ENCODE measurements at regions not wholly inside any gene's neighbourhood (a gene's known extent, or its start where the extent isn't known, plus 50 kb on each side); places are given as distances from the start of the nearest gene placed in this dataset.

DNA sequence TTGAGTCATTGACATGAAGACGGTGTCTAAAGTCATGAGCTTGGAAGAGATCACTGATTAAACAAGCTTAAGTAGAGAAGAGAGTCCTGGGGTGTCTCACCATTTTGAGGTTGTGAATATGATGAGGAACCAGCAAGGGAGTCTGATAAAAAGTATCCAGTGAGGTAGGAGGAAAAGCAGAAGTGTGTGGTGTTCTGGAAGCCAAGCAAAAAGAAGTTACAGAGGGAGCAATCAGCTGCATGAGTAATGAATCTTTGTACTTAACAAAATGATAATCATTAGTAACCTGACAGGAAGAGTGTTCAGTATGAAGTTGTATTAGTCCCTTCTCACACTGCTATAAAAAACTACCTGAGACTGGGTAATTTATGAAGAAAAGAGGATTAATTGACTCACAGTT lies 131.3 kb downstream of the C11orf87 start:
- intact Hi-C loops (cut with DNase I): no loop called here
- no peak for TF ChIP-seq POLR2AphosphoS5 (IDR thresholded peaks at IDR 0.05; ENCODE audit: insufficient read depth in 1 of 2, low read depth in 1 of 2)
- TF ChIP-seq, protein P1, sequence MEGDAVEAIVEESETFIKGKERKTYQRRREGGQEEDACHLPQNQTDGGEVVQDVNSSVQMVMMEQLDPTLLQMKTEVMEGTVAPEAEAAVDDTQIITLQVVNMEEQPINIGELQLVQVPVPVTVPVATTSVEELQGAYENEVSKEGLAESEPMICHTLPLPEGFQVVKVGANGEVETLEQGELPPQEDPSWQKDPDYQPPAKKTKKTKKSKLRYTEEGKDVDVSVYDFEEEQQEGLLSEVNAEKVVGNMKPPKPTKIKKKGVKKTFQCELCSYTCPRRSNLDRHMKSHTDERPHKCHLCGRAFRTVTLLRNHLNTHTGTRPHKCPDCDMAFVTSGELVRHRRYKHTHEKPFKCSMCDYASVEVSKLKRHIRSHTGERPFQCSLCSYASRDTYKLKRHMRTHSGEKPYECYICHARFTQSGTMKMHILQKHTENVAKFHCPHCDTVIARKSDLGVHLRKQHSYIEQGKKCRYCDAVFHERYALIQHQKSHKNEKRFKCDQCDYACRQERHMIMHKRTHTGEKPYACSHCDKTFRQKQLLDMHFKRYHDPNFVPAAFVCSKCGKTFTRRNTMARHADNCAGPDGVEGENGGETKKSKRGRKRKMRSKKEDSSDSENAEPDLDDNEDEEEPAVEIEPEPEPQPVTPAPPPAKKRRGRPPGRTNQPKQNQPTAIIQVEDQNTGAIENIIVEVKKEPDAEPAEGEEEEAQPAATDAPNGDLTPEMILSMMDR (IDR thresholded peaks at IDR 0.05): no peak
- TF ChIP-seq POLR2A (IDR thresholded peaks at IDR 0.05): no peak

DNA sequence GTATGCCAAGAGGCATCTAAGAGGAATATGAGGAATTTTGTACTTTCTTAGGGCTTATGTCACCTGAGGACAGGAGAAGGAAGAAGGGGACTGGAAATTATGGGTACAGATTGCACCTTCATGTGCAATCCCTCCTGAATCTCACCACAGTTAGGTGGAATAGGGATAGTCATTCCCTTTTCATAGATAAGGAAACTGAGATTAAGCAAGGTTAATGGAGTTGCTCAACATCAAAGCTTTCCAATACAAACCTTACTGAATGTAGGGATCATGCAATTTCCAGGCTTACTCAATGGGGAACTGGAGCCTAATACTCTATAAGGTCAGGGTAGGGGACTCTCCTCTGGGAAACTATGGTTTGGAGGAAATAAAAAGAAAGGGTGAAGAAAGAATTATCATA lies 133.0 kb downstream of the C11orf87 start:
- Histone ChIP-seq H3K27me3 (no peaks in the 10 kb centered on the region), H3K4me1 (no peaks in the 10 kb centered on the region), H3K36me3 (no peaks in the 10 kb centered on the region), H3K9me3 (no peaks in the 10 kb centered on the region), H3K4me3 (no peak overlapping the region), H3K27ac (no peak overlapping the region)
- DNase-seq (ENCODE audit: extremely low spot score in 2 of 2): no peak
- intact Hi-C loops (cut with DNase I): no loop called here
- TF ChIP-seq, protein P1 (IDR thresholded peaks at IDR 0.05): no peak
- TF ChIP-seq POLR2AphosphoS5 (IDR thresholded peaks at IDR 0.05; ENCODE audit: insufficient read depth in 1 of 2, low read depth in 1 of 2) (no peak), POLR2A (IDR thresholded peaks at IDR 0.05) (no peak)

More for the DNA sequence above, 131.3 kb downstream of the C11orf87 start:
- Histone ChIP-seq H3K27ac (no peak overlapping the region), H3K36me3 (no peaks in the 10 kb centered on the region), H3K27me3 (no peaks in the 10 kb centered on the region), H3K4me1 (no peaks in the 10 kb centered on the region), H3K4me3 (no peak overlapping the region), H3K9me3 (no peaks in the 10 kb centered on the region)
- no peak for DNase-seq (ENCODE audit: extremely low spot score in 2 of 2)

- H3K36me3 ChIP-seq: no peaks in the 10 kb centered on the region
- DNase-seq (ENCODE audit: extremely low spot score in 2 of 2): no peak
- H3K9me3 ChIP-seq: no peaks in the 10 kb centered on the region
- H3K4me1 ChIP-seq: no peaks in the 10 kb centered on the region
- intact Hi-C loops (cut with DNase I): no loop called here
- no peak for TF ChIP-seq POLR2AphosphoS5 (IDR thresholded peaks at IDR 0.05; ENCODE audit: insufficient read depth in 1 of 2, low read depth in 1 of 2)
- TF ChIP-seq POLR2A (IDR thresholded peaks at IDR 0.05): no peak
- no peak overlapping the region for H3K4me3 ChIP-seq
- H3K27ac ChIP-seq: no peak overlapping the region
- no peaks in the 10 kb centered on the region for H3K27me3 ChIP-seq
Measured at GRCh38 chr11:109564241-109564640, 142.3 kb downstream of the C11orf87 start.

- no peaks in the 10 kb centered on the region for H3K36me3 ChIP-seq
- intact Hi-C loops (cut with DNase I): no loop called here
- H3K27me3 ChIP-seq: no peaks in the 10 kb centered on the region
- DNase-seq (ENCODE audit: extremely low spot score in 2 of 2): no peak
- no peak for TF ChIP-seq POLR2A (IDR thresholded peaks at IDR 0.05)
- no peak for TF ChIP-seq POLR2AphosphoS5 (IDR thresholded peaks at IDR 0.05; ENCODE audit: insufficient read depth in 1 of 2, low read depth in 1 of 2)
- TF ChIP-seq, protein P1 (IDR thresholded peaks at IDR 0.05): no peak
- H3K9me3 ChIP-seq: no peaks in the 10 kb centered on the region
- no peak overlapping the region for H3K27ac ChIP-seq
- H3K4me1 ChIP-seq: no peaks in the 10 kb centered on the region
- H3K4me3 ChIP-seq: no peak overlapping the region
Measured at GRCh38 chr11:109582470-109582869, 160.5 kb downstream of the C11orf87 start.

GRCh38 chr11:109584001-109584972 lies 162.3 kb downstream of the C11orf87 start:
- Histone ChIP-seq H3K9me3 (no peaks in the 10 kb centered on the region), H3K36me3 (no peaks in the 10 kb centered on the region), H3K27me3 (no peaks in the 10 kb centered on the region), H3K27ac (no peak overlapping the region), H3K4me3 (no peak overlapping the region), H3K4me1 (no peaks in the 10 kb centered on the region)
- intact Hi-C loops (cut with DNase I): no loop called here
- TF ChIP-seq, protein P1 (IDR thresholded peaks at IDR 0.05): no peak
- no peak for TF ChIP-seq POLR2AphosphoS5 (IDR thresholded peaks at IDR 0.05; ENCODE audit: insufficient read depth in 1 of 2, low read depth in 1 of 2)
- no peak for DNase-seq (ENCODE audit: extremely low spot score in 2 of 2)
